Hematopoietic multipotent progenitor cell treated with erythropoietin and hydrocortisone succinate and interleukin-3 and kit ligand, for 8 days (in vitro differentiated cells): ENCODE measurements at regions not wholly inside any gene's neighbourhood (a gene's known extent, or its start where the extent isn't known, plus 50 kb on each side); places are given as distances from the start of the nearest gene placed in this dataset.
"Not testable (repeated sequence)": the region's sequence is repeated elsewhere in the genome, so short reads cannot be mapped to it uniquely, and the experiment has no call there.

Source experiments
- DNase-seq: peaks from one replicate; pipeline ENCODE4 v3.0.0-alpha.2; 2015

DNA sequence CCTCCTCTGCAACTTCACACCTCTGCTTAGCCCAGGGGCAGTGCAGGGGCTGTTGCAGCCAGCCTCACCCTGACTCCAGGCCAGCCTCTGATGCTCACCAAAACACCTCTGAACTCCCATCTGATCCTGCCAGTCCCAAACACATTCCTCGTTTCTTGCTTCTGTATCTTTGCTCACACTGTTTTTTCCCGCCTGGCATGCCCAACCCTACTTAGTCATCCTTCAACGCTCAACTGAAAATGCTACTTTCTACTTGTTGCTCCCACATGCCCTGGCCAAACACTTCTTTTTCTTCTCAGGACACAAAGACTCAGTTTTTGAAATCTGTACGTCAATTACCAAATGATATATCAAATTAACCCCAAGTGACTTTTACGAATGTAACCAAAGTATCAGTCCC, 140.8 kb upstream of the ZBED5 start:
- no peak for DNase-seq

DNA sequence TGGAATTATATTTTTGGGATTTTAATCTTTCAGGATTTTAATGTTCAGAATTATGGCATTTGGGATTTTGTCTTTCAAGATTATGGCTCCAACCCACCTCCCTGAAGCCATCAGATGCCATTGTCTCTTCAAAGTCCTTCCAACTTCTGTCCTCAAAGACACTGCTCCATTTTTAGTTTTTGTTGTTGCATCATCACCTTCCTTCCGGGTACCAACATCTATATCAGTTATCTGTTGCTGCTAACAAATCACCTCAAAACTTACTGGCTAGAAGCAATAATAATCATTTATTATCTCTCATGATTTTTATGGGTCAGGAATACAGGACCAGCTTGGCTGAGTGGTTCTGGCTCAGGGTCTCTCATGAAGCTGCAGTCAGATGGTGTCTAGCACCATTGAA, 138.8 kb upstream of the ZBED5 start:
- DNase-seq = no peak

DNA sequence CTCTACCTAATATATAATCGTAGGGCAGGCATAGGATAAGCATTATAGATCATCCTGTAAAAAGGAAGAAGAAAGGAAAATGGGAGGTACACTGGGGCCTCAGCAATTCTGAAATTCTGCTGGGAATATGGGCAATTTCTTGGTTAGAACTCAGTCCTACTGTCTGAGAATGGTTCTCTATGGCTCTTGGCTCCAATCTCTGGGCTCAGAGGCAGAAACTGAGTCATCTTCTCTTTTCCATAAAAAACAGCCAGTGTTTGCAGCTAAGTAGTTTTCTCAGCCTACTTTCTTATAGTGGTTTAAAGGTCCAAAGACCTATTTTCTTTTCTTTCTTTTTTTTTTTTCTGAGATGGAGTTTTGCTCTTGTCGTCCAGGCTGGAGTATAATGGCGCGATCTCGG, 135.8 kb upstream of the ZBED5 start:
- DNase-seq = no peak

DNA sequence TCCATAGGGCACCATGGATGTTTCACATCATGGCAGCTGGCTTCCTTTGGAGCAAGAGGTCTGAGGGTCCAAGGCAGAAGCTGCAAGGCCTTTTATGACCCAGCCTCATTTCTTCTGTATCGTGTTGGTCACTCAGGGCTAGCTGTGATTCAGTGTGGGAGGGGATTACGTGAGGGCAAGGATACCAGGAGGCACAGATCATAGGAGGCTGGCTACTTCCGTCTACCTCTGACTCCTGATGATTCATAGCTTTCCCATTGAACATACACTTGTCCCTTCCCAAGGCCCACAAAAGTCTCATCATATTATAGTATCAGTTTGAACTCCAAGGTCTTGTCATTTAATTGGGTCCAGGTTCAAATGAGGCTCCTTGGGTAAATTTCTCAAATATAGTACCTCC, 135.3 kb upstream of the ZBED5 start:
- no peak for DNase-seq

DNA sequence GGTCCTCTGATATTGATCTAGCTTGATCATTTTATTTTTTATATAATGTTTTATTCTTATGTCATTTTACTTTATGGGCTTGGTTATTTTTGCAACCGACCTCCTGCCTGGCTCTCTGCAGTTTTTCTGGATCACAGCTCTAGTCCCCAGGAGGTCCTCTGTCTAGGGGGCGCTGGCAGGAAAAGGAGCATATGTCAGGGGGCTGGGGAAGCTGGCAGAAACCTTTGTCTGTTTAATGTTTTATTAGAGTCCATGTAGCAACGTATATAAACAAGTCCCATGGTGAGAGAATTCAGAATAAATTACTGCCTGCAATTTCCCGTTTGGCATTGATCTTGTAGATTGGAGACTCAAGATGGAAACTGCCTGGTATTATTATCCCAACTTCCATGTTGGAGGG, 133.5 kb upstream of the ZBED5 start:
- no peak for DNase-seq

DNA sequence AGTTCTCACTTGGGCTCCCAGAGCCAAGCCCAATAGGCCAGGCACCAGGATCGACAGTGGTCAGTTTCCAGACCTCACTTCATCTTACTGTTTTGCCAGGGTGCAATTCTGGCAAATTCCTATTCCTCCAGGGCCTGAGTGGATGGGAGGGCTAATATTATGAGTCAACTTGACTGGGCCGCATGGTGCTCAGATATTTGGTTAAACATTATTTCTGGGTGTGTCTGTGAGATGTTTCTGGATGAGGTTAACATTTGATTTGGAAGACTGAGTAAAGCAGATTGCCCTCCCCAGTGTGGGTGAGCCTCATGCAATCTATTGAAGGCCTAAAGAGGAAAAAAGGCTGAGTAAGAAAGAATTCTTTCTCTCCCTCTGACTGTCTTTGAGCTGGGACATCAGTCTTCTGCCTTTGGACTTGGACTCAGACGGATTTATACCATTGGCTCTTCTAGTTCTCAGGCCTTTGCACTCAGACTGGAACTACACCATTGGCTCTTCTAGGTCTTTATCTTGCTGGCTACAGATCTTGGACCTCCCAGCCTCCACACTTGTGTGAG, 132.9 kb upstream of the ZBED5 start:
- no peak for DNase-seq

DNA sequence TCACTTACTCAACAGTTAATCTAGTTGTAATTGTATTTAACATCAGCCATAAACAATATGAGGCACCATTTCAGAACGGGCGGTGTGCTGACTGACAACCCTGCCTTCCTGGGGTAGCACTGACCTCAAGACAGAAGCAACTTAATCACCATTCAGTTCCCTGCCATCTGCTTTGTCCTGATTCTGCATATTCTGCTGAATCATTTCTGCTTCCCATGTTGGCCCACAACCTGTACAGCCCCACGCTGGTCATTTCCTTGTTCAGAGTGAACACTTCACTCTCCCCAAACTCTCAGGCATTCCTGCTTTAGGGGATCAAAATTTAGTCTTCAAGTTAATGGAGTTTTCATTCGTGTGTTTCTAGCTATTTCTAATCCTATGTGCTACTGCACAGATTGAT, 132.3 kb upstream of the ZBED5 start:
- DNase-seq = peak; percentile 40

DNA sequence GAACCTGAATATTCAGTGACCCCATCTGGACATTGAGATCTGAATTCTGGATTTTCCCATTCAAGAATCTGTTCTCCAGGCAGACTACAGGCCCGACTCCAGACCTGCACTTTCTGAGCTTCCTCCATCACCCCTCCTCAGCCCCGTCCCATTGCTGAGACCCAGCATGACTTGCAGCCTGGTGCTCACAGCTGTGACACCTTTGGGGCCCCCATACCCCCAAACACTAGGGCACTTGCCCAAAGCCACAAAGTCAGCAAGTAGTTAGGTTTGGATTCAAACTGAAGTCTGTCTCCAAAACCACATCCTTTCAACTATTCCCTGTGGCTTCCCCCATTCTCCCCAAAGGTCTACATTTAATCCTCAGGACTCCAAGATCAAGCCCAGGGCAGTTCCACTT, 128.2 kb upstream of the ZBED5 start:
- DNase-seq = no peak

DNA sequence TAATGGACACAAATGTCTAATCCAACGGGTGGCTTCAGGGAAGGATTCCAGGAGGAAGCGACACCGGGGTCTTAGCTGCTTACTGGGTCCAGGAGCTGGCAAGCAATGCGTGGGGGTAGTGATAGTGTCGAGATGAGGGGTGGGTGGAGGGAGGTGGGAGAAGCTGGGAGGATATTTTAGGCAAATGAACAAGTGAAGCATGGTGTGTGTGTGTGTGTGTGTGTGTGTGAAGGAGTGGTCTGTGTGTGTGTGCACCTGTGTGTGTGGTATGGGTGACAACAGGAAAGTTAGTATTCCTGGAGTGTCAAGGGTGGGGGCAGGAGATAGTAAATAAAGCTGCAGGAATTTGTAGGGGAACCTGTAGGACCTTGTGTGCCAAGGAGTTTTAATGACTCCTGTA, 126.9 kb upstream of the ZBED5 start:
- DNase-seq = no peak

DNA sequence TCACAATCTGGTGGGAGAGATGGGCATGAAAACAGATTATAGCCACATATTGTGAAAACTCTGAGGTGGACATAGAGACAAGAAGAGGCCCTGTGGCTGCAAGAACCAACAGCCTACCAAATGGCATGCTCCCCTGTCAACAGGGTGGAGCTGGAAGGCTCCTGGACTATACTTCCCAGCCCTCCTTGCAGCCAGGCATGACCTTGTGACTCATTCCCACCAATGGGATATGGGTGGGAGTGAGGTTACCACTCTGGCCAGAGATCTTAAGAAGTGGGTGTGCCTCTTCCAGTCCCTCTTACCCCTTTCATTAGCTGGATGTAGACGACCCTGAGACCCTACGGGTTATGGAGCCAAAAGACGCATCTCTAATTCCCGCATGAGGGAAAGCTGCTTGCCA, 126.4 kb upstream of the ZBED5 start:
- no peak for DNase-seq

DNA sequence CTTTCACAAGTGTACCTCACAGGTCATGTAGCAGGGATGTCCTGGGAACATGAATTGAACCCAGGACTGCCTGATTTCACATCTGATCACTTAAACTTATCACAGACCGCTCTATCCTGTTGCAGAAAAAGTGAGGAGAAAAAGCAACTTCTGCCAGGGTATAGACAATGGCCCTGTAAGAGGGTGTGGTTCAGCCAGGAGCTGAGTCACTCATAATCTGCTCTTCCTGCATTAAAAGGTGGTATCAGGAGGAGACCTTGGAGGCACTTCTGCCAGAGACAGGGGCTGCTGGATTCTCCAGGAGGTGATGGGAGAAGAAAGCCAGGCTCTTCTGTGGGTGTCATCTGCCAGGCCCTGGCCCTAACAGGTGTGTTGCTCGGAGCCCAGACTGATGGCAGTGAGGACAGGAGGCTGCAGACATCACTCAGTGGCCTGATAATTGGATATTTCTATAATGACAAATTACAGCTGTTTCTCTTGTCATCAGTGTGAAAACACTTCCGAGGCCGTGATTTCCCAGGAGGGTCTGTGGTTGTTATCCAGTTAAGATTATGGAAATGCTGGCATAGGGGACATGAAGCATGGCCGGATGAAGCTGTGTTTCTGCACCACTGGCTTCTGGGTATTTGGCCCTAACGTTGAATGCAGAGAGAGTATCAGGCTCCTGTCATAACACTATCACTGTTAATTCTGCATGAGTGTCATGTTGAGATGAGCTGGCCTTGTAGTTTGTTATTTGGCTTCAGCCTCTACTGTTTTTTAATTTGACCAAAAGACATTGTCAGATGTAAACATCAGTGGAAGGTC, 125.1 kb upstream of the ZBED5 start:
- no peak for DNase-seq

DNA sequence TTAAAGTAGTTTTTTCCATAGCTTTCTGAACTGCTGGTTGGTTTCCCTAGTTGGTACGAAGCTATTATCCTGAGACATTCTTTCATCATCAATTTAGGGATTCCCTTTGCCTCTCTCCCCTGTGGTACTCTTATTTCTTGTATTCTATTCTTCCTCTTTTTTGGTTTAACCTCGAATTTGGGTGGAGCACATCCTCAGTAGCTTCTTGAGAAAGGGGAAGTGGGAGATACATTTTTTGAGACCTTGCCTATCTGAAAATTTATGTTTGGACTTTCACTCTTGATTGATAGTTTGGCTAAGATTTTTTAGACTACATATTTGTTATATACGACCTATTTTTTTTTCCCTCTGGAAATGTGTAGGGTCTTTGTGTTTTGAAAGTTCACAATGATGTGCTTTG, 121.7 kb upstream of the ZBED5 start:
- peak; percentile 26 for DNase-seq

DNA sequence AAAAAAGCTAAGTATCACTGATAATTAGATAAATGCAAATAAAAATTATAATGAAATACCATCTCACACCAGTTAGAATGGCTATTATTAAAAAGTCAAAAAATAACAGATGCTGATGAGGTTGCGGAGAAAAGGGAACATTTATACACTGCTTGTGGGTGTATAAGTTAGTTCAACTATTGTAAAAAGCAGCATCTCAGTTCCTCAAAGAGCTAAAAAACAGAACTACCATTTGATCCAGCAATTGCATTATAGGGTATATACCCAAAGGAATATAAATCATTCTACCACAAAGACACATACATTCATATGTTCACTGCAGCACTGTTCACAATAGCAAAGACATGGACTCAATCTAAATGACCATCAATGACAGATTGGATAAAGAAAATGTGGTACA, 120.3 kb upstream of the ZBED5 start:
- DNase-seq = no peak

DNA sequence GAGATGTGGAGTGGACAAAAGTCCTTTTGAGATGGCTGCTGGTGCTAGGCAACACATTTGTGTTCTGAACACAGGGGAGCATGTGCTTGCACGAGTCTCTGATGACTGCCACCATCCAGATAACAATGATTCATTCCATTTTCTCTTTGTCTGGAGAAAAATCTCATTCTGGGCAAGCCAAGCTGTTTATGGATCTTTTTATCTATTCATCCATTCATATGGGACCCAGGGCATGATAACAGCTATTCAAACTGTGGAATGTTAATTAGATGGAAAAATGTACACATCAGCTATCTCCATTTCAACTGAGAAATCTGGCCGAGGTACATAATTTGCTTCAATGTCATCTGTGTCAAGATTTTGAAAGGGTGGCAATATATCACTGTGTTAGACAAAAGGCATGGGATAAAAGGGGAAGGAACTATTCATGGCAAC, 117.5 kb upstream of the ZBED5 start:
- no peak for DNase-seq

DNA sequence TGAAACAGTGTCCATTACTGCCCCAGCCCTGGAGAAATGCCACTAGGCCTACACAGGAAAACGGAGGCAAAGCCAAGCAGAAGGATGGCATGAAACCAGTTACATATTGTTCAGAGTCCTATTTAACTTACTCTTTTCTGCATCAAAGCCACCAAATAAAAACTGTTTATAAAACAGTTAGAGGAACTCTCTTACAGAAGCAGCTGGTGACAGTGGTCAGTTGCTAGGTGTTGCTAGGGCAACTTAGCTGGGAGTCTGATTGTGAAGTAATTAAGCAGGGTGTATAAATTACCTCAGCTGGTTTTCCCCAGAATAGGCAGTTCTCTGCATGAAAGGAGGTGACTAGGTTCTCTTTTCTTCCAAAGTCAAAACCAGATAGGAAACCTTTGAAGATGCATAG, 115.6 kb upstream of the ZBED5 start:
- DNase-seq = no peak

DNA sequence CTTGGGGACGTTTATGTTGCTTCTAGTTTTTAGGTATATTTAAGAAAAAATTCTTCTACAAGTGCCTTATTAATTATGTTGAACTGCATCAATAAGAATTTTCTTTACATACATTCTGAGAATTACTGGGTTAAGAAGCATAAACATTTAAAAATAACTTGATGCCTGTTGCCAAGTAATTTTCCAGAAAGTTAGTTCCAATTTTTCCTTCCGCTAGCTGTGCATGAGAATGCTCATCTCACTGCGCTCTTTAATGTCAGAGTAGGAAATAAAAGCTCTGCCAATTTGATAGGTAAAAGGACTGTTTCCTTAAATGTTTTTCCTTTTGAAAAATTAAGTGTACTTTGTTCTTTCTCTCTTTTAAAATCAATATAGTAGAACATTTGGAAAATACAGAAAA, 113.1 kb upstream of the ZBED5 start:
- DNase-seq = no peak

DNA sequence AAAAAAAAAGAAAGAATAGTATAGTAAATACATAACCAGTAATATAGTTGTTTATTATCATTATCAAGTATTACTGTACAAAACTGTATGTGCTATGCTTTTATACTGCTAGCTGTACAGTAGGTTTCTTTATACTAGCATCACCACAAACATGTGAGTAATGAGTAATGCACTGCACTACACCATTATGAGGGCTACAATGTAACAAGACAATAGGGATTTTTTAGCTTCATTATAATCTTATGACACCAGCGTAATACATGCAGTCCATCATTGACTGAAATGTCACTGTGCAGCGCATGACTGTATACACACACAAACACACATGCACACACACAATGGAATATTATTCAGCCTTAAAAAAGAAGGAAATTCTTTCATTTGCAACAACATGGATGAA, 111.5 kb upstream of the ZBED5 start:
- no peak for DNase-seq

DNA sequence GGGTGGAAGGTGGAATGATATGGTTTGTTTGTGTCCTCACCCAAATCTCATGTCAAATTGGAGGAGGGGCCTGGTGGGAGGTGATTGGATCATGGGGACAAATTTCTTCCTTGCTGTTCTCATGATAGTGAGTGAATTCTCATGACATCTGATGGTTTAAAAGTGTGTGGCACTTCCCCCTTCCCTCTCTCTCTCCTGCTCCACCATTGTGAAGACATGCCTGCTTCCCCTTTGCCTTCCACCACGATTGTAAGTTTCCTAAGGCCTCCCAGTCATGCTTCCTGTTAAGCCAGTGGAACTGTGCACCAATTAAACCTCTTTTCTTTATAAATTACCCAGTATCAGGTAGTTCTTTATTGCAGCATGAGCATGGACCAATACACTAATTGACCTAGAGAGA, 99.0 kb upstream of the ZBED5 start:
- not testable (repeated sequence) for DNase-seq

DNA sequence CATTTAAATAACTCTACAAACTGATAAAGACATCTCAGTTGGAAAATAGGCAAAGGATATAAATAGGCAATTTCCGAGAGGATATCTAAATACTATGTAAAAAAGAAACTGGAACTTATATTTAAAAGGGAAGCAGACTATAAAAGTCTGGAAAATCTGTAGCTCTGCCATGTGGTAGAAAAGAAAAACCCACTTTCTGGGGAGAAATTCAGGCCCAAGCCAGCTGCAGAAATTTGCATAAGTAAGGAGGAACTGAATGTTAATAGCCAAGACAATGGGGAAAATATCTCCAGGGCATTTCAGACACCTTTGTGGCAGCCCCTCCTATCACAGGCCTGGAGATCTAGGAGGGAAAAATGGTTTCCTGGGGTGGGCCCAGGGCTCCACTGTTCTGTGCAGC, 97.8 kb upstream of the ZBED5 start:
- no peak for DNase-seq

DNA sequence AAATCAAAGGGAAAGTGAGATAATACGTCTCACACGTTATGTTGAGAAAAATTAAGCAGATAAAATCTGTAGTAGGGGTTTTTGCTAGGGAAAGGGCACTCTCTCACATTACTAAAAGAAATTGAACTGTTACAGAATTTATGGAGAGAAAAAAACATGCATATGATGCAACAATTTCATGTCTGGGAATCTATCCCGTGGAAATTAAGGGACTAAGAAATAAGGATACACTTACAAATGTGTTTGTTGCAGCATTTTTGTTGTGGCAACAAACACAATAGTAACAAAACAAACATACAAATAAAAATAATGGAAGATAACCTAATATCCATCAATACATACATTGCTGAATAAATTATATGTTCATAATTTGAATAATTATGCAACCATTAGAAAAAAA, 96.3 kb upstream of the ZBED5 start:
- DNase-seq = no peak

DNA sequence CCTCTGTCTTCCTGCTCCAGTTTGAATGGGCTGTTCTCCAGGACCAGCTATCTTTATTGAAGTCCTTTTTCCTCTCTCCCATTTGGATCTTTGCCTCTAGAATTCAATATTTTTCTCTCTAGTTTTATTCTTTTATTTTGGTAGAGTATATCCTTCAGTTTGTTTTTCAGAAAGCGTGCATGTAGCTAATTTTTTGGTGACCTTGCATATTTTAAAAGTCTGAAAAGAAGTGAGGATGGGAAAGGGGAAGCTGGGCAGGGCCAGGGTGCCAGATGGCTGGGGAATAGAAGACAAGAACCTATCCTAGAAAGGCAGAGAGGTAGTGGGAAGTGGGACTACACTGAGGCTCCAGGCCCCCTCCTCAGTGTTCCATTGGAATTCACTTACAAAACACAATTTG, 95.0 kb upstream of the ZBED5 start:
- DNase-seq = no peak

DNA sequence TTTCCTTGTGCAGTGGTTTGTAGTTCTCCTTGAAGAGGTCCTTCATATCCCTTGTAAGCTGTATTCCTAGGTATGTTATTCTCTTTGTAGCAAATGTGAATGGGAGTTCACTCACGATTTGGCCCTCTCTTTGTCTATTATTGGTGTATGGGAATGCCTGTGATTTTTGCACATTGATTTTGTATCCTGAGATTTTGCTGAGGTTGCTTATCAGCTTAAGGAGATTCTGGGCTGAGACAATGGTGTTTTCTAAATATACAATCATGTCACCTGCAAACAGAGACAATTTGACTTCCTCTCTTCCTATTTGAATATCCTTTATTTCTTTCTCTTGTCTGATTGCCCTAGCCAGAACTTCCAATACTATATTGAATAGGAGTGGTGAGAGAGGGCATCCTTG, 90.1 kb upstream of the ZBED5 start:
- not testable (repeated sequence) for DNase-seq

DNA sequence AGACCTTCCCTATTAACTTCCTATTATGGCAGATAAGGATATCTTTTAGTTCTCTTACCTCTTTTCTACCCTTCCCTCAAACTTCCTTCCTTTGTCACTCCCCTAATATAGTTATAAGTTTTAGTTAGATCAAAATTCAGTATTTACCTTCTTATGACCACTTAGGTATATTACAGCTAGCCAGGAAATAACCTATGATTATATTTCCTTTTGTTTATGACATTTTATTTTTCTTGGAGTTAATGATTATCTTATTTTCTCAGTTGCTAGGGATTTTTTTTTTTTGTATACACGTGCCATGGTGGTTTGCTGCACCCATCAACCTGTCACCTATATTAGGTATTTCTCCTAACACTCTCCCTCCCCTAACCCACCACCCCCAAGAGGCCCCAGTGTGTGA, 88.2 kb upstream of the ZBED5 start:
- no peak for DNase-seq

DNA sequence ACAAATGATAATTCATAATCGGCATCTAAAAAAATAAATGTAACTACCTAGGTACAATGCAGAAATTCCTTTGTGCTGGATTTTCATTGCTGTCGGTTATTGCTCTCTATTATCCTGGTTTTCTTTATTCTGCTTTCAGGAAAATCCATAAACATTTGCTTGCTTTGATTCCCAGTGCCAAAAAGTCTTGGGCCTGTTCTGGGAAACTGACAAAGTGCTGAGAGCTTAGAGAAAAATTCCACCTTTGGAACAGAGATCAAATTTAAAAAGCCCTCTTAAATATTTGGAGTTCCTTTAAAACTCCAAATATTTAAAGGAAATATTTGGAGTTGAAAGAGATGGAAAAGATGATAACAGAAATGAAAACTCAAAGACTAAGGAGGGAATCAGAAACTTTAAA, 87.3 kb upstream of the ZBED5 start:
- DNase-seq = no peak

DNA sequence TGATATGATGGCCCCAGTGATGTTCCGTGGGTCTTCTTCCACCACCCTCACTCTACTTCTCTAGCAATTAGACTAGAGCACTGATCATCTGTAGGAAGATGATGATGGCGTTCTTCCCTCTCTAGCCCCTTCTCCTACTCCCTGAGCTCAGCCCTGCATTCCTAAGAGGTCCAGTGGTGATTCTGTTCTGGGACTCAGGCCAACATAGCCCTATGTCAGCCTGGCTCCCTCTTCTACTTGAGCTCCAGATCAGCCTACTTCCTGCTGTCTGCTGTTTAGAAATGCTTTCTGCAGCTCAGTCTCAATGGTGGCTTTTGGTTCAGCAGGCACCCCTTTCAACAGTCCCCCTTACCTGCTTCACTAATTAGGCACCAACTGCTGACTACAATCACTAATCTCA, 86.1 kb upstream of the ZBED5 start:
- DNase-seq = no peak
